HG03457 (cell line): ENCODE measurements at regions not wholly inside any gene's neighbourhood (a gene's known extent, or its start where the extent isn't known, plus 50 kb on each side); places are given as distances from the start of the nearest gene placed in this dataset.
"Not testable (repeated sequence)": the region's sequence is repeated elsewhere in the genome, so short reads cannot be mapped to it uniquely, and the experiment has no call there.

Experiments used
- ATAC-seq: cut with Tn5 transposase; IDR thresholded peaks from one replicate; pipeline ENCODE4 v1.9.1; 2021; ENCODE audit warnings: moderate number of reproducible peaks; ENCODE audit not compliant: unreplicated experiment

- ATAC-seq: no peak
Observed at GRCh38 chr6:15016813-15017212, 229.1 kb upstream of the JARID2 start.

DNA sequence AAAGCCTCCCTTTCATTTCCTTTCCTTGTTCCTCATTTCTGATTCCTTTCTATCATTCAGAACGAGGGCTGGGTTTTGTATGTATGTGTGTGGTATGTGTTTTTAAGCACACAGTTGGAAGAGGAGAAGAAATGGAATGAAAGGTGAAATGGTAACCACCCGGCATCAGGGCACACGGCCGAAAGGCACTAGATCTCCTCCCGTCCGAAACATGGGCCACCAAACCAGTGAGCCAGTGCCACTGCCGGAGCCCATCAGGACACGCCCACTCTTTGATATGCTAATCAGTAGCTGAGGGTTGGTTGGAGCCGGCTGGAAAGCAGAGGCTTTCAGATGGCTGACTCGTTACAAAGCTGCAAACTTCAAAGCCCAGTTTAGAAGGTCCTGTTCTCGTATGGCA lies 228.6 kb upstream of the JARID2 start:
- ATAC-seq: no peak

DNA sequence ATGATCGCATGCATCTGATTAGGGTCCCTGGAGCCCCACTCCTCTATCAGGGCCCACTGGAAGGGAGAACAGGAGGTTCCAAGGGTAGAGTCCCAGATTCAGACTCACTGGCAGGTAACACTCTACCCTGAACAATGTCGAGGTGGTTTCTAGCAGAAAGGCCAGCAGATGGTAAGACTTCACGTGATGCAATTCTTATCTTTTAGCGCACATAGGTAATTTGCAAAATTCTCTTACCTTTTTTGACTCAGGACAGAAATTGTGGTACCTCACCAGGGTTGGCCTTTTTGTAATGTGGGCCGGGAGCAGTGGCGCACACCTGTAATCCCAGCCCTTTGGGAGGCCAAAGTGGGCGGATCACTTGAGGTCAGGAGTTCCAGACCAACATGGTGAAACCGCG lies 228.1 kb upstream of the JARID2 start:
- no peak for ATAC-seq

- no peak for ATAC-seq
Observed at GRCh38 chr6:15020119-15020770, 225.6 kb upstream of the JARID2 start.

DNA sequence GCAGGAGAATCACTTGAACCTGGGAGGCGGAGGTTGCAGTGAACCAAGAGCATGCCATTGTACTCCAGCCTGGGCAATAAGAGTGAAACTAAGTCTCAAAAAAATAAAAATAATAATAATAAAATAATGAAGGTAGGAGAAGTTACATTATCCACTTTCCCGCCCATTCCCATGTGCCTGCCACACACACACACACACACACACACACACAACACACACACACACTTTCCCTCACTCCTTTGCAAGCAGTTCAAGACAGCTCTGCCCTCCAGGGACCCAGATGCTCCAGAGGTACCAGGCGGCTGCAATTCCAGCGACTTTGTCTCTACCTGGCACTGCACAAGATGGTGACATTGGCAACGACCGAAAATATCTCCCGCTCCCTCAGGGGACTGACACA lies 224.8 kb upstream of the JARID2 start:
- ATAC-seq: no peak

- not testable (repeated sequence) for ATAC-seq
Observed at GRCh38 chr6:15023018-15023417, 222.9 kb upstream of the JARID2 start.

DNA sequence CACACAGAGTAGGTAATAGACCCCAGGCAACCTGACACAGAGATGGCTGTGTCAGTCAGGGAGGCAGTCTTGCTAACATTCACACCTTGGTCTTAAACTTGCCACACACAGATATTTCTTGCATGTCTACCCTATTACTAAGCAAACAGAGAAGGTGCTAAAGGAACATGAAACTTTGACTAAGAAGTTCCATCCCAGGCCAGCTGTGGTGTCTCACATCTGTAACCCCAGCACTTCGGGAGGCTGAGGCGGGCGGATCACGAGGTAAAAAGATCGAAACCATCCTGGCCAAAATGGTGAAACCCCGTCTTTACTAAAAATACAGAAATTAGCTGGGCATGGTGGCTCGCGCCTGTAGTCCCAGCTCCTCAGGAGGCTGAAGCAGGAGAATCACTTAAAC lies 222.4 kb upstream of the JARID2 start:
- ATAC-seq: peak; percentile 81

- ATAC-seq: no peak
Observed at GRCh38 chr6:15025446-15025845, 220.4 kb upstream of the JARID2 start.

DNA sequence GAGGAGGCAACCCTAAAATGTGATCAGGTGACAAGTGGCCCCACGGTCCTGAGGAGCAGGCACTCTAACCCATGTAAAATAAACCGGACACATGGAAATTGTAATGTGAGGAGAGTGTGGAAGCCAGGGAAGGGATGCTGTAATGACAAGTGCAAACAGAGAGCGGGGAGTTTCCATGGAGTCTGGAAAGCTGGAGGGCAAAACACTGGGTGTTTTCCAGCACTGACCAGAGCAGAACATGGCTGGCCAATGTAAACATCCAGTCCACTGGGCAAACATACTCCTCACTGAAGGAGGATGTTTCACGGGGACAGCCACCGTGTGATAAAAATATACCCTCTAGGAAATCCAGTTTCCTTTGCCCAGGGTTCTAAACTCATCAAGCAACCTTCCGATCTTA lies 219.0 kb upstream of the JARID2 start:
- ATAC-seq: no peak

DNA sequence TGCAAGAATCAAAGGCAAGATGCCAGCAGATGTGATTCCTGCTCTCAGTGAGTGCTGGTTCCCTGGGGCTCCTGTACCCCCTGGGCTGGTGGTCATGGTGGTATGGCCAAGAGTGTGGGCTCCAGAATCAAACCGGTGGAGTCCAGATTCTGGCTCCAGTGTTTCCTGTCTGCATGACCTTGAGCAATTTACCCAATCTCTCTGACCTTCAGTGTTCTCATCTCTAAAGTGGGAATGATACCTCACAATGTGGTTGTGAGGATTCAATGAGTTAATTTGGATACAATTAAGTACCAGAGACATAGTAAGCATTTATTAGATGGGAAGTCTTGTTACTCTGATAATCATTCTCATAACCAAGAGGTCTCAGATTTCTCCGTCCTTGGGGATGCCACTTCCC lies 218.4 kb upstream of the JARID2 start:
- ATAC-seq: no peak

DNA sequence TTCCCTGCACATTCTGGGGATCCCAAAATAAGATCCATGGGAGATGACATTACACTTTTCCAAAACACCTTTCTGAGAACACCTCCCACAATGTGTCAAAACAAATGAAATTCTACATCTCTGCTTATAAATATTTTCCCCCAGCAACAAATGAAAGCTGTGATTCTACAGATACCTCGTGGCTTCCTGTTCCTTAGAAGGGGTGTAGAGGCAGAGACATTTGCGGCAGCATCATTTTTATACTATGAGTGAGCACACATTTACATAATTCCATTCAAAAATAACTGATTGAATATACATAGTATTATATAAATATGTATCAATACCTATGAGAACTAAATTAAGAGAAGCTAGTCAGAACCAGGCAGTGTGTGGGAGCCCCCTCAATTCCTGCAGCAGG lies 213.9 kb upstream of the JARID2 start:
- ATAC-seq: no peak

- no peak for ATAC-seq
Observed at GRCh38 chr6:15033850-15034203, 212.0 kb upstream of the JARID2 start.

GRCh38 chr6:15036690-15037245 lies 209.1 kb upstream of the JARID2 start:
- no peak for ATAC-seq

- no peak for ATAC-seq
Observed at GRCh38 chr6:15037253-15037652, 208.6 kb upstream of the JARID2 start.

- ATAC-seq: no peak
Observed at GRCh38 chr6:15038013-15038791, 207.7 kb upstream of the JARID2 start.

- no peak for ATAC-seq
Observed at GRCh38 chr6:15039136-15039535, 206.7 kb upstream of the JARID2 start.

- ATAC-seq: no peak
Observed at GRCh38 chr6:15042938-15043337, 202.9 kb upstream of the JARID2 start.

GRCh38 chr6:15044146-15044882 lies 201.6 kb upstream of the JARID2 start:
- no peak for ATAC-seq

- ATAC-seq: no peak
Observed at GRCh38 chr6:15044948-15045347, 200.9 kb upstream of the JARID2 start.

GRCh38 chr6:15046751-15047150 lies 199.1 kb upstream of the JARID2 start:
- ATAC-seq: no peak

DNA sequence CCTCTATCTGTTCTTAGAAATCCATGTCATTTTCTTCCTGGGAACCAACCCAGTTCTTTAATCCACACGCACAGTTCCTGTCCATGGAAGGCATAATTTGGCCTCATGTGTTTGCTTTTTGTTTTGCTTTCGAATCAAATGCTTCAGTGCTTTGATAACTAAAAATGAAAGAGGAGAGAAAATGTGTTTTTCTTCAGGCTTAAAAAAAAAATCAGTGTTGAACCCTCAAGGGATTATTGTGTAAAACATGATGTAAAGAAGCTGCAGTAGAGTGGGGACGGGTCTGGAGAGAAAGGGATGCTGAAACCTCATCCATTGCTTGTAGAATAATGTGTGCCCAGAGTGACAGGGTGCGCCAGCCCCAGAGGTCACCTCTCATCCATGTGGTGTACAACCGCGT lies 197.5 kb upstream of the JARID2 start:
- ATAC-seq: no peak
